ENCODE measurements at regions not wholly inside any gene's neighbourhood (a gene's known extent, or its start where the extent isn't known, plus 50 kb on each side); places are given as distances from the start of the nearest gene placed in this dataset.

GRCh38 chr3:20250786-20251185 is 64.8 kb upstream of the SGO1 start:
- TF ChIP-seq CTCF (IDR thresholded peaks at IDR 0.05) (no peak), POLR2A (IDR thresholded peaks at IDR 0.05) (no peak)

All from Peyer's patch (tissue), 4 donors.